GM23338 (cell line): ENCODE measurements at regions not wholly inside any gene's neighbourhood (a gene's known extent, or its start where the extent isn't known, plus 50 kb on each side); places are given as distances from the start of the nearest gene placed in this dataset.

ENCODE experiments used
- ATAC-seq: fragments of 200-7000 bp; cut with Tn5 transposase; 3 replicates; pipeline ENCODE4 v1.9.1; 2020
- DNase-seq: peaks from one replicate; pipeline ENCODE4 v3.0.0-alpha.2; 2015; ENCODE audit warnings: low spot score
- H2AFZ ChIP-seq: fragments of 200-600 bp; sonication (generic); 2 replicates; pipeline ENCODE4 v1.8.0; 2016; ENCODE audit warnings: antibody characterized with exemption, mild to moderate bottlenecking, moderate library complexity
- H3F3A ChIP-seq: fragments of 200-600 bp; sonication (generic); replicated peaks from 2 replicates; pipeline ENCODE4 v1.8.0; 2017; ENCODE audit warnings: antibody characterized with exemption, mixed run types, low read depth
- H3K27ac ChIP-seq: fragments of 200-600 bp; sonication (generic); 2 replicates; pipeline ENCODE4 v1.6.1; 2016; ENCODE audit warnings: low read depth
- H3K27me3 ChIP-seq: fragments of 200-600 bp; sonication (generic); 2 replicates; pipeline ENCODE4 v1.8.0; 2016; ENCODE audit warnings: mild to moderate bottlenecking, mixed run types, moderate library complexity; ENCODE audit not compliant: insufficient read depth
- H3K36me3 ChIP-seq: fragments of 200-600 bp; sonication (generic); 2 replicates; pipeline ENCODE4 v1.8.0; 2016; ENCODE audit warnings: mild to moderate bottlenecking; ENCODE audit not compliant: insufficient read depth
- H3K4me1 ChIP-seq: fragments of 200-600 bp; sonication (generic); 2 replicates; pipeline ENCODE4 v1.8.0; 2016; ENCODE audit warnings: mild to moderate bottlenecking, moderate library complexity; ENCODE audit not compliant: insufficient read depth
- H3K4me2 ChIP-seq: fragments of 200-600 bp; sonication (generic); 2 replicates; pipeline ENCODE4 v1.7.1; 2017; ENCODE audit warnings: mixed run types
- H3K4me3 ChIP-seq: fragments of 200-600 bp; sonication (generic); 2 replicates; pipeline ENCODE4 v1.6.1; 2016; ENCODE audit warnings: mixed run types
- H3K79me2 ChIP-seq: fragments of 200-600 bp; sonication (generic); replicated peaks from 2 replicates; pipeline ENCODE4 v1.8.0; 2017; ENCODE audit warnings: mild to moderate bottlenecking; ENCODE audit not compliant: insufficient read depth
- H3K9me2 ChIP-seq: fragments of 200-600 bp; sonication (generic); 2 replicates; pipeline ENCODE4 v1.8.0; 2017; ENCODE audit not compliant: insufficient read depth
- H4K20me1 ChIP-seq: fragments of 200-600 bp; sonication (generic); replicated peaks from 2 replicates; pipeline ENCODE4 v1.8.0; 2017; ENCODE audit warnings: mild to moderate bottlenecking; ENCODE audit not compliant: insufficient read depth
- H3K27ac Mint-ChIP-seq: 2 replicates; pipeline ENCODE4 v1.8.0; 2020; ENCODE audit warnings: inconsistent platforms, mild to moderate bottlenecking, moderate library complexity, mixed read lengths
- H3K27me3 Mint-ChIP-seq: 3 replicates; pipeline ENCODE4 v1.8.0; 2022; ENCODE audit warnings: low read depth, mild to moderate bottlenecking, moderate library complexity, mixed read lengths, inconsistent platforms; ENCODE audit not compliant: insufficient read depth, poor library complexity
- H3K36me3 Mint-ChIP-seq: 3 replicates; pipeline ENCODE4 v1.8.0; 2021; ENCODE audit warnings: low read depth, mild to moderate bottlenecking, inconsistent platforms, moderate library complexity, mixed read lengths
- H3K4me1 Mint-ChIP-seq: 3 replicates; pipeline ENCODE4 v1.8.0; 2020; ENCODE audit warnings: mild to moderate bottlenecking, inconsistent platforms, mixed read lengths
- H3K4me3 Mint-ChIP-seq: 3 replicates; pipeline ENCODE4 v1.8.0; 2021; ENCODE audit warnings: moderate library complexity, mild to moderate bottlenecking, inconsistent platforms, mixed read lengths
- H3K9me3 Mint-ChIP-seq: 3 replicates; pipeline ENCODE4 v1.8.0; 2020; ENCODE audit warnings: moderate library complexity, mild to moderate bottlenecking, inconsistent platforms, mixed read lengths
- CREB1 ChIP-seq: fragments of 250-450 bp; sonication (Bioruptor Pico); IDR thresholded peaks from 2 replicates; pipeline ENCODE4 v1.5.0; 2020; ENCODE audit warnings: low read depth, mild to moderate bottlenecking, moderate library complexity
- EZH2 ChIP-seq: fragments of 200-600 bp; sonication (generic); IDR thresholded peaks from one replicate; pipeline ENCODE4 v1.8.0; 2017; ENCODE audit warnings: antibody characterized with exemption, mild to moderate bottlenecking, low read depth; ENCODE audit not compliant: unreplicated experiment
- POLR2AphosphoS5 ChIP-seq: IDR thresholded peaks from 2 replicates; pipeline ENCODE4 v1.6.1; 2016; ENCODE audit warnings: antibody characterized with exemption, low read depth
- ZNF114 ChIP-seq: fragments of 250-450 bp; sonication (Bioruptor Pico); IDR thresholded peaks from 2 replicates; pipeline ENCODE4 v1.5.0; 2020; ENCODE audit warnings: mild to moderate bottlenecking, moderate library complexity
- ZNF331 ChIP-seq: fragments of 250-450 bp; sonication (Bioruptor Pico); IDR thresholded peaks from 2 replicates; pipeline ENCODE4 v1.5.0; 2020; ENCODE audit warnings: low read depth, mild to moderate bottlenecking, moderate library complexity
- TF ChIP-seq, protein P1 (sequence below): fragments of 250-450 bp; sonication (Bioruptor Pico); IDR thresholded peaks from 2 replicates; pipeline ENCODE4 v1.5.0; 2020; ENCODE audit warnings: mild to moderate bottlenecking, moderate library complexity
- TF ChIP-seq, protein P2 (sequence below): IDR thresholded peaks from one replicate; pipeline ENCODE4 v1.6.1; 2018; ENCODE audit warnings: antibody characterized with exemption; ENCODE audit not compliant: unreplicated experiment

DNA sequence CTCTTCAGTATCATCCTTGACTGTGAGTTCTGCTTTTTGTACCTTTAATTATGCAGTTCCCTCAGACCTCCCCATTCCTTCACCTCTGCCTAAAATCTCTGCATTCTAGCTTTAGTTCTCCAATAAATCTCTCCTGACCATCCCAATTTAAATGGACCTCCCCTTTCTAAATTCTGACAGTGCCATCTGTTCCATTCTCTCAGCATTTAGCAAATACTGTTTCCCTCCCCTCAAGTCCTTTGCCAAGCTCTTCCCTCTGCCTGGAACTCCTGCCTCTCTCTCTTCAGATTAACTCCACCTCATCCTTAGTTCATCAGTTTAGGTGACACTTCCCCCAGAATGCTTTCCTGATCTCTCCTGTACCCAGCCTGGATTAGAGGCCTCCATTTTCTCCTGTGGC is 54.0 kb upstream of the JUN start:
- Histone ChIP-seq H3K79me2 (no peaks in the 10 kb centered on the region), H3K4me3 (no peak overlapping the region), H3K9me2 (no peaks in the 10 kb centered on the region), H3K27me3 (no peaks in the 10 kb centered on the region), H3K4me2 (no peak overlapping the region), H2AFZ (no peak overlapping the region), H4K20me1 (no peaks in the 10 kb centered on the region), H3K4me1 (no peaks in the 10 kb centered on the region), H3K36me3 (no peaks in the 10 kb centered on the region), H3K27ac (no peak overlapping the region), H3F3A (no peaks in the 10 kb centered on the region)
- no peaks in the 10 kb centered on the region for H3K36me3 Mint-ChIP-seq
- H3K4me3 Mint-ChIP-seq = no peak overlapping the region
- no peaks in the 10 kb centered on the region for H3K9me3 Mint-ChIP-seq
- H3K27me3 Mint-ChIP-seq = peaks cover 10% of the 10 kb centered on the region
- H3K27ac Mint-ChIP-seq = no peak overlapping the region
- no peaks in the 10 kb centered on the region for H3K4me1 Mint-ChIP-seq
- DNase-seq (no peak), ATAC-seq (no peak)
- TF ChIP-seq CREB1 (CRISPR knock-in tag) (no peak), POLR2AphosphoS5 (no peak), ZNF114 (CRISPR knock-in tag) (no peak), ZNF331 (CRISPR knock-in tag) (no peak), EZH2 (no peak)
- TF ChIP-seq, protein P1, sequence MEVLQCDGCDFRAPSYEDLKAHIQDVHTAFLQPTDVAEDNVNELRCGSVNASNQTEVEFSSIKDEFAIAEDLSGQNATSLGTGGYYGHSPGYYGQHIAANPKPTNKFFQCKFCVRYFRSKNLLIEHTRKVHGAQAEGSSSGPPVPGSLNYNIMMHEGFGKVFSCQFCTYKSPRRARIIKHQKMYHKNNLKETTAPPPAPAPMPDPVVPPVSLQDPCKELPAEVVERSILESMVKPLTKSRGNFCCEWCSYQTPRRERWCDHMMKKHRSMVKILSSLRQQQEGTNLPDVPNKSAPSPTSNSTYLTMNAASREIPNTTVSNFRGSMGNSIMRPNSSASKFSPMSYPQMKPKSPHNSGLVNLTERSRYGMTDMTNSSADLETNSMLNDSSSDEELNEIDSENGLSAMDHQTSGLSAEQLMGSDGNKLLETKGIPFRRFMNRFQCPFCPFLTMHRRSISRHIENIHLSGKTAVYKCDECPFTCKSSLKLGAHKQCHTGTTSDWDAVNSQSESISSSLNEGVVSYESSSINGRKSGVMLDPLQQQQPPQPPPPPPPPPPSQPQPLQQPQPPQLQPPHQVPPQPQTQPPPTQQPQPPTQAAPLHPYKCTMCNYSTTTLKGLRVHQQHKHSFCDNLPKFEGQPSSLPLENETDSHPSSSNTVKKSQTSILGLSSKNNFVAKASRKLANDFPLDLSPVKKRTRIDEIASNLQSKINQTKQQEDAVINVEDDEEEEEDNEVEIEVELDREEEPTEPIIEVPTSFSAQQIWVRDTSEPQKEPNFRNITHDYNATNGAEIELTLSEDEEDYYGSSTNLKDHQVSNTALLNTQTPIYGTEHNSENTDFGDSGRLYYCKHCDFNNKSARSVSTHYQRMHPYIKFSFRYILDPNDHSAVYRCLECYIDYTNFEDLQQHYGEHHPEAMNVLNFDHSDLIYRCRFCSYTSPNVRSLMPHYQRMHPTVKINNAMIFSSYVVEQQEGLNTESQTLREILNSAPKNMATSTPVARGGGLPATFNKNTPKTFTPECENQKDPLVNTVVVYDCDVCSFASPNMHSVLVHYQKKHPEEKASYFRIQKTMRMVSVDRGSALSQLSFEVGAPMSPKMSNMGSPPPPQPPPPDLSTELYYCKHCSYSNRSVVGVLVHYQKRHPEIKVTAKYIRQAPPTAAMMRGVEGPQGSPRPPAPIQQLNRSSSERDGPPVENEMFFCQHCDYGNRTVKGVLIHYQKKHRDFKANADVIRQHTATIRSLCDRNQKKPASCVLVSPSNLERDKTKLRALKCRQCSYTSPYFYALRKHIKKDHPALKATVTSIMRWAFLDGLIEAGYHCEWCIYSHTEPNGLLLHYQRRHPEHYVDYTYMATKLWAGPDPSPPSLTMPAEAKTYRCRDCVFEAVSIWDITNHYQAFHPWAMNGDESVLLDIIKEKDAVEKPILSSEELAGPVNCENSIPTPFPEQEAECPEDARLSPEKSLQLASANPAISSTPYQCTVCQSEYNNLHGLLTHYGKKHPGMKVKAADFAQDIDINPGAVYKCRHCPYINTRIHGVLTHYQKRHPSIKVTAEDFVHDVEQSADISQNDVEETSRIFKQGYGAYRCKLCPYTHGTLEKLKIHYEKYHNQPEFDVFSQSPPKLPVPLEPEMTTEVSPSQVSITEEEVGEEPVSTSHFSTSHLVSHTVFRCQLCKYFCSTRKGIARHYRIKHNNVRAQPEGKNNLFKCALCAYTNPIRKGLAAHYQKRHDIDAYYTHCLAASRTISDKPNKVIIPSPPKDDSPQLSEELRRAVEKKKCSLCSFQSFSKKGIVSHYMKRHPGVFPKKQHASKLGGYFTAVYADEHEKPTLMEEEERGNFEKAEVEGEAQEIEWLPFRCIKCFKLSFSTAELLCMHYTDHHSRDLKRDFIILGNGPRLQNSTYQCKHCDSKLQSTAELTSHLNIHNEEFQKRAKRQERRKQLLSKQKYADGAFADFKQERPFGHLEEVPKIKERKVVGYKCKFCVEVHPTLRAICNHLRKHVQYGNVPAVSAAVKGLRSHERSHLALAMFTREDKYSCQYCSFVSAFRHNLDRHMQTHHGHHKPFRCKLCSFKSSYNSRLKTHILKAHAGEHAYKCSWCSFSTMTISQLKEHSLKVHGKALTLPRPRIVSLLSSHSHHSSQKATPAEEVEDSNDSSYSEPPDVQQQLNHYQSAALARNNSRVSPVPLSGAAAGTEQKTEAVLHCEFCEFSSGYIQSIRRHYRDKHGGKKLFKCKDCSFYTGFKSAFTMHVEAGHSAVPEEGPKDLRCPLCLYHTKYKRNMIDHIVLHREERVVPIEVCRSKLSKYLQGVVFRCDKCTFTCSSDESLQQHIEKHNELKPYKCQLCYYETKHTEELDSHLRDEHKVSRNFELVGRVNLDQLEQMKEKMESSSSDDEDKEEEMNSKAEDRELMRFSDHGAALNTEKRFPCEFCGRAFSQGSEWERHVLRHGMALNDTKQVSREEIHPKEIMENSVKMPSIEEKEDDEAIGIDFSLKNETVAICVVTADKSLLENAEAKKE (CRISPR knock-in tag) = no peak
- TF ChIP-seq, protein P2, sequence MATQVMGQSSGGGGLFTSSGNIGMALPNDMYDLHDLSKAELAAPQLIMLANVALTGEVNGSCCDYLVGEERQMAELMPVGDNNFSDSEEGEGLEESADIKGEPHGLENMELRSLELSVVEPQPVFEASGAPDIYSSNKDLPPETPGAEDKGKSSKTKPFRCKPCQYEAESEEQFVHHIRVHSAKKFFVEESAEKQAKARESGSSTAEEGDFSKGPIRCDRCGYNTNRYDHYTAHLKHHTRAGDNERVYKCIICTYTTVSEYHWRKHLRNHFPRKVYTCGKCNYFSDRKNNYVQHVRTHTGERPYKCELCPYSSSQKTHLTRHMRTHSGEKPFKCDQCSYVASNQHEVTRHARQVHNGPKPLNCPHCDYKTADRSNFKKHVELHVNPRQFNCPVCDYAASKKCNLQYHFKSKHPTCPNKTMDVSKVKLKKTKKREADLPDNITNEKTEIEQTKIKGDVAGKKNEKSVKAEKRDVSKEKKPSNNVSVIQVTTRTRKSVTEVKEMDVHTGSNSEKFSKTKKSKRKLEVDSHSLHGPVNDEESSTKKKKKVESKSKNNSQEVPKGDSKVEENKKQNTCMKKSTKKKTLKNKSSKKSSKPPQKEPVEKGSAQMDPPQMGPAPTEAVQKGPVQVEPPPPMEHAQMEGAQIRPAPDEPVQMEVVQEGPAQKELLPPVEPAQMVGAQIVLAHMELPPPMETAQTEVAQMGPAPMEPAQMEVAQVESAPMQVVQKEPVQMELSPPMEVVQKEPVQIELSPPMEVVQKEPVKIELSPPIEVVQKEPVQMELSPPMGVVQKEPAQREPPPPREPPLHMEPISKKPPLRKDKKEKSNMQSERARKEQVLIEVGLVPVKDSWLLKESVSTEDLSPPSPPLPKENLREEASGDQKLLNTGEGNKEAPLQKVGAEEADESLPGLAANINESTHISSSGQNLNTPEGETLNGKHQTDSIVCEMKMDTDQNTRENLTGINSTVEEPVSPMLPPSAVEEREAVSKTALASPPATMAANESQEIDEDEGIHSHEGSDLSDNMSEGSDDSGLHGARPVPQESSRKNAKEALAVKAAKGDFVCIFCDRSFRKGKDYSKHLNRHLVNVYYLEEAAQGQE = no peak
